GDM1 (cell line): ENCODE measurements at regions not wholly inside any gene's neighbourhood (a gene's known extent, or its start where the extent isn't known, plus 50 kb on each side); places are given as distances from the start of the nearest gene placed in this dataset.

Source experiments
- DNase-seq: peaks from one replicate; lab custom pipeline; 2025; lab: John Stamatoyannopoulos, UW

- no peak for DNase-seq
Observed at GRCh38 chr2:16817305-16818202, 151.9 kb upstream of the CYRIA start.

GRCh38 chr2:16816522-16816921 lies 150.9 kb upstream of the CYRIA start:
- no peak for DNase-seq

DNA sequence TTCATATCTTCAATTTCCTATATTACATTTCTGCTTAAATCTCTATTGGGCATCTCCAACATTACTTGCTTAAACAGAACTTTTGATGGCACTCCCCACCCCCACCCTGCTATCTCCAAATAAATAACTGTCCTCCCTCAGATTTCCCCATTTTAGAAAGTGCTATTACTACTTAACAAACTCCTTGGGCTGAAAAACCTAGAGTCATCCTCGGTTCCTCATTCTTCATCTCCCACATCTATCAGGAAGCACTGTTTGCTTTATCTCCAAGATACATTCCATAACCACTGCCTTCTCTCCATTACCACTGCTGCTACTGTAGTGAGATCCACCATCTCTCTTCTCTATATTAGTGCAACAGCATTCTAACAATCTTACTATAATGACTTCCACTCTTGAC lies 150.4 kb upstream of the CYRIA start:
- peak; percentile 67 for DNase-seq

DNA sequence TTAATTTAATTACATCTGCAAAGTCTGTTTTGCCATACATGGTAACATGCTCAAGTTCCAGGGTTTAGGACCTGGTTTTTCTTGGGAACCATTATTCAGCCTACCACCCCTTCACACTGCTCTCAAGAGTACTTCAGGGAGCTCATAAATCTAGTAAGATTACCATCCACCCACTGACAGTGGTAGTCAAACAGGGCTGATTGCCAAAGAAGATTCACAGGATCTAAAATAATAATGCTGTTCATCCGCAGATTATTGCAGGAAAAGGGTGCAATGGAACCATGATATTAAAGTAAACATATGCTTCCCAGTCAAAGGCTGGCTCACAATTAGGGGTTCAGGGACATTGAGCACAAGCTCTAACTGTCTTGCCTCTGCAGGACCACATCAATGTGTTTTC lies 148.0 kb upstream of the CYRIA start:
- DNase-seq, result no peak

- DNase-seq, result no peak
Observed at GRCh38 chr2:16798472-16798871, 132.8 kb upstream of the CYRIA start.

DNA sequence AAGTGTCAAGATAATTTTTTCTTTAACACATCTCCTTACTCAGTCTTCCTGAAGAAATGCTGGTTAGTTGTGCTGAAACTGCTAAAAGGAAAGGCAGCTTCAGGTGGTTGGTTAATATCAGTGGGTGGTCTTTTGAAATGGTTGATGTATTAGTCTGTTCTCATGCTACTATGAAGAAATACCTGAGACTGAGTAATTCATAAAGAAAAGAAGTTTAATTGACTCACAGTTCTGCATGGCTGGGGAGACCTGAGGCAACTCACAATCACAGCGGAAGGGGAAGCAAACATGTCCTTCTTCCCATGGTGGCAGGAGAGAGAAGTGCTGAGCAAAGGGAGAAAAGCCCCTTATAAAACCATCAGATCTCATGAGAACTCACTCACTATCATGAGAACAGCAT lies 125.9 kb upstream of the CYRIA start:
- DNase-seq, result no peak

GRCh38 chr2:16785149-16785548 lies 119.5 kb upstream of the CYRIA start:
- no peak for DNase-seq

DNA sequence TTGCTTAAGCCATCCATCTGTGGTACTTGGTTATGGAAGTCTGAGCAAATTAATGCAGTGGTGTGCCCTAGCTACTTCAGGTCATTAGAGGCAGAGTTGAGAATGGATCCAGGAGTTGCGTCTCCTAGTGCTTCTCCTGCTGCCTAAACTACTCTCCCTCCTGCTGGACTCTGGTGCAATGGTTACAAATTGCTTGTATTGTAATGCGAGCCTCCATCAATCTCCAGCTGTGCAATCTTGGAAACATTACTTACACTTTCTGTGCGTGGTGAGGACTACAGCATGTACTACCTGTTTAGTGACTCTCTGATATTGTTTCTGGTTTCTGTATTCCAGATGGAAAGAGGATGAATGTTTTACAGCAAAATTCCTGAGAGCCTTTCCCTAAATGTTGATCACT lies 119.0 kb upstream of the CYRIA start:
- no peak for DNase-seq

- no peak for DNase-seq
Observed at GRCh38 chr2:16777123-16777870, 111.7 kb upstream of the CYRIA start.

DNA sequence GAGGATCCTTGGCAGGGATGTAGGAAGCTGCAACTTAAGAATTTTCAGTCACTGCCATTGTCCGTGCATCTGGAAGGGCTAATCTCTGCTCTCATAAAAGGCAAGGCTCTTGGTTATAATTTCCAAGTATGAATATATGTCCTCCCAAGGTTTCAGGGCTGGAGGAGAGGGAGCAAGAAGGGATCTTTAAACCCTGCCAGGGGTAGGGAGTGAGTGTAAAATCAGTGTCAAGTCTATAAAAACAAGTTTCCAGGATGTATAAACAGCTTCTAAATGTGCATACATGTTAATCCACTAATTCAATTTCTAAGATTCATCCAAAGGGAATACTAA lies 110.2 kb upstream of the CYRIA start:
- DNase-seq, result no peak

GRCh38 chr2:16774980-16775898 lies 109.6 kb upstream of the CYRIA start:
- no peak for DNase-seq

GRCh38 chr2:16774091-16774490 lies 108.5 kb upstream of the CYRIA start:
- no peak for DNase-seq

GRCh38 chr2:16773080-16773713 lies 107.6 kb upstream of the CYRIA start:
- peak; percentile 40 for DNase-seq

GRCh38 chr2:16767789-16768476 lies 102.3 kb upstream of the CYRIA start:
- no peak for DNase-seq

- no peak for DNase-seq
Observed at GRCh38 chr2:16765356-16765755, 99.7 kb upstream of the CYRIA start.

DNA sequence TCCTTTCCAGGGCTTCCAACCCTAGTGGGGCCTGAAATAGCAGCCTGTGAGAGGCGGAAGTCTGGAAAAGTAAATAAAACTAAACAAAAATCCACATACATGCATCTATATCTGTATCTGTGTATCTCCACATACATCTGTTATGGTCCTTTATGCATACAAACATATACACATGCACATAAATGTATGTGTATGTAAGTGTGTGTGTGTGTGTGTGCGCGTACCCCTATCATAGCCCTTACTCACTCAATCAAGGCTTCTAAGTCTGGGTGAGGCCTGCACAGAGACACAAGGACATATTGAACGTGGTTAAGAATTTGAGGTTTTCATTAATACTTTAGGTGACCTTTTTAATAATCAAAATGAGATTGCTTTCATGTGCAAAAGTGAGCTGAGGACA lies 98.9 kb upstream of the CYRIA start:
- no peak for DNase-seq

GRCh38 chr2:16763493-16763899 lies 97.9 kb upstream of the CYRIA start:
- no peak for DNase-seq

GRCh38 chr2:16763056-16763455 lies 97.4 kb upstream of the CYRIA start:
- no peak for DNase-seq

GRCh38 chr2:16760426-16760825 lies 94.8 kb upstream of the CYRIA start:
- DNase-seq, result no peak

- peak; percentile 58 for DNase-seq
Observed at GRCh38 chr2:16756831-16757644, 91.4 kb upstream of the CYRIA start.
